Ovary (tissue), 3 donors: ENCODE measurements at regions not wholly inside any gene's neighbourhood (a gene's known extent, or its start where the extent isn't known, plus 50 kb on each side); places are given as distances from the start of the nearest gene placed in this dataset.

Experiments used
- CTCF ChIP-seq, 3 donors: fragments of 450-650 bp in 2 of 3; fragments of 200-600 bp in 1 of 3; IDR thresholded peaks; one replicate each; pipeline versions ENCODE4 v1.5.1 to v1.8.0; 2016 to 2022; ENCODE audit warnings: antibody characterized with exemption in 3 of 3, mild to moderate bottlenecking in 1 of 3
- EP300 ChIP-seq: sonication (generic); formaldehyde crosslinking; IDR thresholded peaks from one replicate; pipeline ENCODE4 v1.6.1; 2017; ENCODE audit warnings: antibody characterized with exemption
- POLR2A ChIP-seq: fragments of 450-650 bp; IDR thresholded peaks from one replicate; pipeline ENCODE4 v1.6.1; 2017; ENCODE audit warnings: antibody characterized with exemption, mild to moderate bottlenecking, moderate library complexity
- donor health status: DM: no; HTN: no; CAD: no.

GRCh38 chr11:13216711-13217075 is 60.9 kb upstream of the BMAL1 start:
- TF ChIP-seq EP300 (no peak), CTCF (IDR thresholded peaks at IDR 0.05) (no peak), POLR2A (no peak)
